ENCODE measurements at regions not wholly inside any gene's neighbourhood (a gene's known extent, or its start where the extent isn't known, plus 50 kb on each side); places are given as distances from the start of the nearest gene placed in this dataset.

DNA sequence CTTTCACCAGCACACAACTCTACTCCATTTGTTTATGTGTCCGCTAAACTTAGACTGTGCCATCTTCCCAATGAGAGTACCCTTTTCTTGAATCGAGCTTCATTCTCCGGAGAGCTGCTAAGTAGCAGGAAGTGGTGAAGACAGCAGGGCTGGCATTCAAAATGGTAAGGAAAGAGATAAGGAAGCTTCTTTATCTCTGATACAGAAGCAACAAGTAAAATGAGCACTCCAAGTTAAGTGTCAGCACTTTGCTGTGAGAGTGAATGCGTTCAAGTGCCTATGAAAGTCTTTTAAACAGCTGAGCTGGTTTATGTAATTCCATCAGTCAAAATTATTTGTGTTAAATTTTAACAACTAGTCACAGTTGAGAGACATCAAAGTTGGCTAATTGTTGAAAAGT, 386.8 kb upstream of the PTPRD start:
- no peak for DNase-seq (ENCODE audit: low read depth)

DNA sequence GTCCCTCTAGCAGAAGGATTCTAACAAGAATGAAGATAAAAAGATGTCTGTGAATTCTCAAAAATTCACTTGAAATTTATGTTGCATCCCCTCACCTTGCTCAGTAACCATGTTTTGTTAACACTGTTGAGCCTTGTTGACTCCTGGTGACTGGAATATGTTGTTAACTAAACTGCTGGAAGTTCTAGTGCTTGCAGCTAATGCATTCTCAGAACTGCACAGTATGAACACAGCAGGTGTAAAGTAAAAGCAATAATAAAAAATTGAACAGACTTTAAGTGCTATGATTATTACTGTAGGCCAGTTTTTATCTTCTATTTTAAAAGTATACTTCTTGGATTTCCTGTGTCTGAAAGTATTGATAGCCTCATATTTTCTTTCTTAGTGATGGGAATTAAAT, 388.7 kb upstream of the PTPRD start:
- DNase-seq (ENCODE audit: low read depth), result no peak

DNA sequence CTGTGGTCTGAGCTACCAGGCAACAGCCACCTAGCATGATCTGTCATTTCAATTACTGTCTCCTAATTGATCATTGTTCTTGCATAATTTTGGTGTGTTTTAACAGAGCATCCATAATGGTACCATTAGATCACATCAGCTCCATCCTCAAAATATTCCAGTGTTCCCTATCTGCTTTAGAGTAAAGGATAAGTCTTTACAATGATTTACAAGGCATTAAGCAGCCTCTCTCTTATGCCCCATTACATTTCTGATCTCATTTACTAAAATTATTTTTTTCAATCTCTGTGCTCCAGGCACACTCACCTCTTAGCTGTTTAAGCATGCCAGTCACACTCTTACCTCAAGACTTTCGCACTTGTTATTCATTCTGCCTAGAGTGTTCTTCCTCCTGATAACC, 389.9 kb upstream of the PTPRD start:
- DNase-seq (ENCODE audit: low read depth), result no peak

GRCh38 chr9:11003836-11004235, 391.0 kb upstream of the PTPRD start:
- DNase-seq (ENCODE audit: low read depth), result no peak

- DNase-seq (ENCODE audit: low read depth), result no peak
These were observed 398.9 kb upstream of the PTPRD start for GRCh38 chr9:11011696-11012095.

- no peak for DNase-seq (ENCODE audit: low read depth)
These were observed 403.3 kb upstream of the PTPRD start for GRCh38 chr9:11016081-11016480.

DNA sequence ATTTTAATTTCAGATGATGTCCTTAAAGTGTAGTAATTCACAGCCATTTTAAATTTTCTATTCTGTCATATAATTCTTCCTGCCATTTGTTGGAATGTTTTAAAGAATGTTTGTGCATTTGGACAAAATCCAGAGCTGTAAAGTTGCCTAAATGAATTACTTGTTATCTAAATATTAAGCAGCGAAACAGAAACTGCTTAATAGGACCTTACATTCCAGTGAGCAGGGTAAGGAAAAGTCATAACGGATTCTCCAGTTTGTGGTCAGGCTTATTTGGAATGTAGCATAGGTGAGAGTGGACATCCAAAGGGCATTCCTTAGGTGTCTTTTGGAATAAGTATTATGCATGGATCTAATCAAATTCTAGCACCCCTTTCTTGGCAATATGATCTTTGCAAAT, 410.4 kb upstream of the PTPRD start:
- DNase-seq (ENCODE audit: low read depth), result peak; percentile 52

DNA sequence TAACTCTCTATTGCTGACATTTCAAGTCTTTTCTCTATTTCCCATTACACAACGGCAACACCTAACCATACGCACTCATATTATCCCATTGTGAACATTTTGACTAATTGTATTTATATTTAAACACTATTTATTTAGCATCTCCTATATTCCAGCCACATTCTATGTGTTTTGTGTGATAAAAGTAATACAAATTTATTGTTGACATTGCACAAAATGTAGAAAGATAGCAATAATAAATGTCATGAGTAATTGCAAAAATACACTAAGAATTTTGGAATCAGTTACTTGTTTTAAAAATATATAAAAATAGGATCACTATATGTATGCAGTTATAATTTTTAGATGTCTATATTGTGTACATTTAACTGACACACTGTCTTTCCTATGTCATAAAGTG, 413.0 kb upstream of the PTPRD start:
- no peak for DNase-seq (ENCODE audit: low read depth)

GRCh38 chr9:11038366-11038765, 425.6 kb upstream of the PTPRD start:
- DNase-seq (ENCODE audit: low read depth), result no peak

DNA sequence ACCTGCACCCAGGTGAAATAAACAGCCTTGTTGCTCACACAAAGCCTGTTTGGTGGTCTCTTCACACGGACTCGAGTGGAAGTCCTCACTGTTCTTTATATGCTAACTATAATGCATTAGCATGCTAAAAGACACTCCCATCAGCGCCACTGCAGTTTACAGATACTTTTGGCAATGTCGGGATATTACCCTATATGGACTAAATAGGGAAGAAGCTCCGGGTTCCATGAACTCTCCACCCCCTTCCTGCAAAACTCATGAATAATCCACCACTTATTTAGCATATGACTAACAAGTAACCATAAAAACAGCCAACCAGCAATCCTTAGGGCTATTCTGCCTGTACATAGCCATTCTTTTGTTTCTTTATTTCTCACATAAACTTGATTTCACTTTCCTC, 426.2 kb upstream of the PTPRD start:
- no peak for DNase-seq (ENCODE audit: low read depth)

GRCh38 chr9:11045589-11045988, 432.8 kb upstream of the PTPRD start:
- peak; percentile 9 for DNase-seq (ENCODE audit: low read depth)

DNA sequence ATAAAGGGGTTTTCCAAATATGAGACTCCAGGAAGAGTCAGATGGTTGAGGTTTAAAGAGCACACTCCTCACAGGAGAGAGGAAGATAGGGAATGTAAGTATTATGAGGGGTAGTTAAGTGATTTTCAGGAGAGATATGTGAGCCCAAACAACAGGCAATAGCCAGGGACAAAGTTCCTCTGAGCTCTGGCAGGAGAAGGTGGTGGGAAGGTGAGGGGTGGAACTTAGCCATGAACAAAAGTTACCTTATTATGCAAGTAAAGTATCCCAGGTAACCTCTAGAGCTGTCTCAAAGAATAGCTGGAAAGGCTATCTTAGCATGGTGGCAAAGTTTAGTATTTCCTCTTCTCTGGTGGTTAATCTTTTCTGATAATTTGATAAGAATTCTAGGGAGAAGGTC, 450.5 kb upstream of the PTPRD start:
- DNase-seq (ENCODE audit: low read depth), result no peak

GRCh38 chr9:11064909-11065308, 452.1 kb upstream of the PTPRD start:
- DNase-seq (ENCODE audit: low read depth), result no peak

DNA sequence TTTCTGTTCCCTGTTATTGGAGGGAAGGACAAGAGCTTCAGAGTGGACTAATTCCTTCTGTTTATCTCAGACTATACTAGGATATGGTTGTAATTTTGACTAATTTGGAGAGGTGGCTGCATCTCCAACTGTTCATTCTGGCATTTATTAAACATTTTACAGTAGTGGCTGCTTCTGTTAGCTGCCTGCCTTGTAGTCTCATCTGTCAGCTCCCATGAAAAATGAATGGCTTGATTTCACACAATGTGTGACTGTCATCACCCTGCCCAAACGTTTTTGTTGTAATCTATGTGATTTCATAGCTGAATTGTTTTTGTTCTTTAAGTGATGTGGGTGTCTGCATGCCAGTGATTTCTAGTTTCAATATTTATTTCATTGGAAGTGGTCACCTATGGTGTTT, 459.4 kb upstream of the PTPRD start:
- no peak for DNase-seq (ENCODE audit: low read depth)

DNA sequence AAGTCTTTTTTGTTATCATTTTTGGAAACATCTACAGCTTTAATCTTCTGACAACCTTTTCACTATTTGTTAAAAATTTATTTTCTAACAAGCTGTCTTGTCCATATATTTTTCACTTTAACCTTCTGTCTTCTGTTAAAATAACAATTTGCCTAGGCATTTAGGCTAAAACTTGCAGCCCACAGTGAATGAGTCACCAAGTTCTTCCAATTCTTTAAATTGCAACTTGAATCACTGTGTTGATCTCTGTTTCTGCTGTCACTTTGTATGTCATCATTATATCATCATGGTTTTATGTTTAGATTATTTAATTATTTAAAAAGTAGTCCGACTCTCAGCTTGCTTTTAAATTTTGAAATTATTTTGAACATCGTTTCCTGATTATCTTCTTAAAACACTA, 473.8 kb upstream of the PTPRD start:
- peak; percentile 73 for DNase-seq (ENCODE audit: low read depth)

GRCh38 chr9:11088821-11089374, 476.1 kb upstream of the PTPRD start:
- DNase-seq (ENCODE audit: low read depth), result peak; percentile 18

- no peak for DNase-seq (ENCODE audit: low read depth)
These were observed 480.2 kb upstream of the PTPRD start for GRCh38 chr9:11092974-11093373.

GRCh38 chr9:11097020-11097419, 484.2 kb upstream of the PTPRD start:
- DNase-seq (ENCODE audit: low read depth), result peak; percentile 4

DNA sequence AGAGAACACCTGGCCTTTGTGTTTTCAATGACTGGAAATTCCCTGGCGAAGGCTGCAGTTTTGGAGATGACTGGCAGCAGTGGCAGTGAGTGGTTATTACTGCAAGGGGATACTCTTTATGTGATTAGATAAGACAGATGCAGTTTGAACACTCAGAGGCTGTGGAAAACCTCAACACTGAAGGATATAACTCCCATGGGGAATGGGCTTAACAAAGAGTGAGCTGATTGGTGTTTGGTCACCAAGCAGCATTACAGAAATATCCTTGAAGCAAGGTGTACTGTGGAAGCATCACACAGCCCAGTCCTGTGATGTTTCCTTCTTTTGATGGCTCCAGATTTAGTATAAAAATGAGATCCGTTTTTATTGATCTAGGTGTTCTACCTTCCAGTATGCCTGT, 490.7 kb upstream of the PTPRD start:
- DNase-seq (ENCODE audit: low read depth), result no peak

- DNase-seq (ENCODE audit: low read depth), result no peak
These were observed 494.4 kb upstream of the PTPRD start for GRCh38 chr9:11107196-11107595.

- DNase-seq (ENCODE audit: low read depth), result no peak
These were observed 515.4 kb upstream of the PTPRD start for GRCh38 chr9:11128156-11128555.

DNA sequence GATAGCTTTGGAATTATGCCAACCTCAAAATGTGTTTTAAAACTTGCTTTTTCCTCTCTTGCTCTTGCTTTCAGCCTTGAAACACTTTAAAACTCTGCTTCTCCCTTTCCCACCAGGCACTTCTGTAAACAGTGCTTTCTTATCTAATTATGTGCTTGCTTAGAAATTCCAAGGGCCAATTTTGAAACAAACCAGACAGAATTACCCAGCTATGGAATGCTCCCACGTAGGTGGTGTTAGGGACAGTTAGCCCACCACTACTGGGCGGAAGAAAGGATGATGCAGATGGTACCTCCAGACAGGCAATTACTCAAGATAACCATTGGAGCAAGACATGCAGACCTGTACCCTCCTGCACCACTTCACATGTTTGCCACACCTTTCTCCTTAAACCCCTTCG, 523.0 kb upstream of the PTPRD start:
- DNase-seq (ENCODE audit: low read depth), result peak; percentile 95

DNA sequence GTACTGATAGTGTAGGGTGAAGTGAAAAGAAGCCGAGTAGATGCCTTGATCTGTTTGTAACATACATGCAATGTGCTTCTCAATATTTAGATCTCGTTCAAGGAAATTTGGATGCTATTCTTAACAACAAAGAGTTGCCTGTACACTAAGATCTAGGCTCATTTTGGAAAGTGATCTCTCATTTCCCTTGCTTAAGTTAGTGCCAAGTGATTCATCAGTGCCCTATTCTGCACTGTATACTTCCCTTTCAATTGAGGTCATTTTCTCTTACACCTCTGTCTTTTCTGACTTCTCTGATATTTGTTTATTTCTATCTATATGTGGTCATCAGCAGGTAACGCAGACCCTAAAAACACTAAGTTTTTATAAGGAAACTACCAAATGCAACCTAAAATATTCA, 528.6 kb upstream of the PTPRD start:
- DNase-seq (ENCODE audit: low read depth), result no peak

DNA sequence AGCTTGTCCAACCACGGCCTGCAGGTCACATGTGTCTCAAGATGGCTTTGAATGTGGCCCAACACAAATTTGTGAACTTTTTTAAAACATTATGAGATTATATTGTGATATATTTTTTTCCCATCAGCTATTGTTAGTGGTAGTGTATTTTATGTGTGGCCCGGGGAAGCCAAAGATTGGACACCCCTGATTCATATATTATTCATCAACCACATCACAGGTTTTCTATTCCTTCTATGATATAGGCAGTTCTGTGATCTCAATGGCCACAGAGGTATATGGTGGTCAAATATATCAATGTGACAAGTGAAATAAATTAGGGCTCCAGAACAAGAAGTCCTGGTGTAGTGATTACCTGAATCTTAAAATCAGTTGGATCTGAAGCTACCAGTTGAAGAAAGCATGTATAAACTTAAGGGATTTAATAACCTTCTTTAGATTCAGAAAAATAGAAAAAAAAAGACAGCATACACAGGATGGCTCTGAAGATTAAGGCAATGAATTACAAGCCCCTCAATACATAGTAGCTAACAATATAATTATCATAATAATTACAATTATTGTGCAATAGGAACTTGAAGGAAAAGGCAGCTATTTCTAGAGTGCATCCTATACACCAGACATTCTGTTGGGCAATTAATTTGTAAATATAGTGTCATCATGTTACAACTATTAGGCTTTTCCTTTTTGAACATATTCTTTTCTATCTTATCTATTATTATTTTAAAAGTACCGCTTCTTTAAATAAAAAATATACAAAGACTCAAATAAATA, 530.4 kb upstream of the PTPRD start:
- no peak for DNase-seq (ENCODE audit: low read depth)
